ENCODE measurements at regions not wholly inside any gene's neighbourhood (a gene's known extent, or its start where the extent isn't known, plus 50 kb on each side); places are given as distances from the start of the nearest gene placed in this dataset.

DNA sequence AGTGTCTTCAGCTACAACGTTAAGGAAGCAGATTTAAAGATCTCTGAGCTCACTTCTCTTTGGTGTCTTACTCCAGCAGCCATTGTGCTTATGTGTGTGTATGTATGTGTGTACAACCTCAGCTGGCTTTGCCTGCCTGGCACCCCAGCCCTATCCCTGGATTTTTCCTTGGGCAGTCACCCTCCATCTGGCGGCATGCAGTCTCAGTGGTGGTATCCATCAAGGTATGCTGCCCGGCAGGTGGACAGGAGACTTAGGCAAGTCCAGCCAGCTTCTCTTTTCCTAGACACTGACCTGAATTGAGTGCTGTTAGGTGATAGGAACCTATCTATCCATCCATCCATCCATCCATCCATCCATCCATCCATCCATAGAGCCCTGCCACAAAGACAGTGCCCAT lies 280.8 kb upstream of the CCL2 start:
- no peak overlapping the region for H3K4me3 ChIP-seq
- 75 to 78% methylated on average over 3 of the region's 3 CpGs for WGBS, 2 donors
- DNase-seq (ENCODE audit: low spot score in 2 of 2), result no peak
- H3K4me1 ChIP-seq, result no peaks in the 10 kb centered on the region
- H3K9me3 ChIP-seq, result no peaks in the 10 kb centered on the region
- no peak overlapping the region for H3K27ac ChIP-seq
- H3K27me3 ChIP-seq, result no peaks in the 10 kb centered on the region
- no peaks in the 10 kb centered on the region for H3K36me3 ChIP-seq
- TF ChIP-seq, protein P1, sequence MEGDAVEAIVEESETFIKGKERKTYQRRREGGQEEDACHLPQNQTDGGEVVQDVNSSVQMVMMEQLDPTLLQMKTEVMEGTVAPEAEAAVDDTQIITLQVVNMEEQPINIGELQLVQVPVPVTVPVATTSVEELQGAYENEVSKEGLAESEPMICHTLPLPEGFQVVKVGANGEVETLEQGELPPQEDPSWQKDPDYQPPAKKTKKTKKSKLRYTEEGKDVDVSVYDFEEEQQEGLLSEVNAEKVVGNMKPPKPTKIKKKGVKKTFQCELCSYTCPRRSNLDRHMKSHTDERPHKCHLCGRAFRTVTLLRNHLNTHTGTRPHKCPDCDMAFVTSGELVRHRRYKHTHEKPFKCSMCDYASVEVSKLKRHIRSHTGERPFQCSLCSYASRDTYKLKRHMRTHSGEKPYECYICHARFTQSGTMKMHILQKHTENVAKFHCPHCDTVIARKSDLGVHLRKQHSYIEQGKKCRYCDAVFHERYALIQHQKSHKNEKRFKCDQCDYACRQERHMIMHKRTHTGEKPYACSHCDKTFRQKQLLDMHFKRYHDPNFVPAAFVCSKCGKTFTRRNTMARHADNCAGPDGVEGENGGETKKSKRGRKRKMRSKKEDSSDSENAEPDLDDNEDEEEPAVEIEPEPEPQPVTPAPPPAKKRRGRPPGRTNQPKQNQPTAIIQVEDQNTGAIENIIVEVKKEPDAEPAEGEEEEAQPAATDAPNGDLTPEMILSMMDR (IDR thresholded peaks at IDR 0.05), result no peak
- TF ChIP-seq EP300 (IDR thresholded peaks at IDR 0.05) (no peak), POLR2A (IDR thresholded peaks at IDR 0.05) (no peak)

DNA sequence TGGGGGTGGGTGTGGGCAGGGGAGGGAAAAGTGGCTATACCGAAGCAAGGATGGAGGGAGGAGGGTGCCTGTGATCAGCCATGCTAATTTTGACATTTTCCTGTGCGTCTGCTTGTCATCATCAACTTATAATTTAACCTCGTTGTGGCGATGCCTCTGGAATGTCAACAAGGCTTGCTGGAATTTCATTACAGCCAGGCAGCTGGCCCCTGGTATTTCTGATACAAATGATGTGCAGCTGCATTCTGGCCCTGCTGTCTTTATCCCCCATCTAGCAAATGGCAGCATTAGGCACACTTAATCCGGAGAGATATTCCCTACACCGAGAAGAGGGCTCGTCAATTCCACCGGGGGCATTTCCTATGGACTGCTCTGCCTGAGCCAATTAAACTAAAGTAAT lies 278.3 kb upstream of the CCL2 start:
- H3K4me3 ChIP-seq, result no peak overlapping the region
- 39 to 43% methylated on average over 8 of the region's 8 CpGs for WGBS, 2 donors
- no peaks in the 10 kb centered on the region for H3K9me3 ChIP-seq
- H3K27me3 ChIP-seq, result no peaks in the 10 kb centered on the region
- H3K27ac ChIP-seq, result no peak overlapping the region
- no peaks in the 10 kb centered on the region for H3K36me3 ChIP-seq
- H3K4me1 ChIP-seq, result no peaks in the 10 kb centered on the region
- TF ChIP-seq EP300 (IDR thresholded peaks at IDR 0.05) (no peak), POLR2A (IDR thresholded peaks at IDR 0.05) (no peak)
- TF ChIP-seq, protein P1 (IDR thresholded peaks at IDR 0.05), result no peak
- no peak for DNase-seq (ENCODE audit: low spot score in 2 of 2)

DNA sequence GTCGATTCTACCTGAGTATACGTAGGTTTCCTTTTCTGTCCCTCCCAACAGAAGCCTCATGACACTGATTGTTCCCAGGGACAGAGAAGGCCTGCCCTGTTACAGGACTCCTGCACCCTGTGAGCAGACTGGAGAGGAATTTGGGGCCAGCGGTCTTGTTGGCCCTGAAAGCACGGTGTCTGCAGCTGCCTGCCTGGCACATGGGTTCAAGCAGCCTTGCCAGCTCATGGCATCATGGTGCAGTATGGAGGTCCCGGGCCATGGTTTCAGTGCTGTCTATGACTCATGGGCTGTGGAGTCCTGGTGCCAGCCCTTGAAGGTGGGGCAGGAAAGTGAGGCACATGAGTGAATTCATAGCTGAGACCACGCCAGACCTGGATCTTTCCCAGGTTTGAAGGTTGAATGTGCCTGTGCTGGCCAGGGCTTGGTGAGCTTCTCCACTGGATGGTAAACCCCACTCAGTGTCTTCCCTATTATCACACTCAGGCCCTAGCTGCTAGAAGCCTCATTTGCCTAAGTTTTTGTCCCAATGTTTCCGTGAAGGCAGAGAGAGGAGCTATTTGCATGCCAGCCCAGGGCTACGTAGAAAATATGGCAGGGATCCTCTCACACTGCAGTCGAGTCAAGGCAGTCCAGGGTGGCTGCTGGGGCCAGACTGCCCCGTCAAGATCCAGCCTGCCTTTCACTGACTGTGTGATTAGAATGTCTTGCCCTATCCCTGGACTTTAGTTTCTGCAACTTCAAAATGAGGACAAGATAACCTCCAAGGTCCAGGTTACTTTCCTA lies 277.2 kb upstream of the CCL2 start:
- H3K27me3 ChIP-seq, result no peaks in the 10 kb centered on the region
- no peak overlapping the region for H3K4me3 ChIP-seq
- no peak for DNase-seq (ENCODE audit: low spot score in 2 of 2)
- WGBS, 2 donors, result 68 to 76% methylated on average over 10 of the region's 10 CpGs
- H3K4me1 ChIP-seq, result no peaks in the 10 kb centered on the region
- TF ChIP-seq, protein P1 (IDR thresholded peaks at IDR 0.05), result no peak
- no peak for TF ChIP-seq EP300 (IDR thresholded peaks at IDR 0.05)
- no peak for TF ChIP-seq POLR2A (IDR thresholded peaks at IDR 0.05)
- no peaks in the 10 kb centered on the region for H3K36me3 ChIP-seq
- no peak overlapping the region for H3K27ac ChIP-seq
- H3K9me3 ChIP-seq, result no peaks in the 10 kb centered on the region

DNA sequence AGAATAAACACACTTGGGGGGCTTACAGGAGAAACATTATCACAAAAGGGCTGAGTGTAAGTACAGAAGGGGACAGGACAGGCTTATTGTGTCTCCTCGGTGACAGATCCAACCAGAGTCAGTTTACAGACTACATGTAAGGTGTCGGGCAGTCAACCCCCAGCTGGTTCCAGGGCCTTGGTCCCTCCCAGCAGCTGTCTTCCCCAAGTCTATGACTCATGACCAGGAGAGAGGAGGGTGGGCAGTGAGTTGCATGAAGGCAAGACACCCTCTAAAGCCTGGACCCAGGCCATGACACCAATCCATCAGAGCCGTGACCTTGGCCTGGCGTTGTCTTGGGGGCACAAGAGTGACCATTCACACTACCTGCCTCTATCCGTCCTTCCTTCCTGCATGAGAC lies 276.2 kb upstream of the CCL2 start:
- no peak overlapping the region for H3K4me3 ChIP-seq
- 70 to 88% methylated on average over 5 of the region's 5 CpGs for WGBS, 2 donors
- H3K36me3 ChIP-seq, result no peaks in the 10 kb centered on the region
- no peak overlapping the region for H3K27ac ChIP-seq
- no peaks in the 10 kb centered on the region for H3K9me3 ChIP-seq
- TF ChIP-seq POLR2A (IDR thresholded peaks at IDR 0.05) (no peak), EP300 (IDR thresholded peaks at IDR 0.05) (no peak)
- TF ChIP-seq, protein P1 (IDR thresholded peaks at IDR 0.05), result no peak
- no peak for DNase-seq (ENCODE audit: low spot score in 2 of 2)
- no peaks in the 10 kb centered on the region for H3K4me1 ChIP-seq
- H3K27me3 ChIP-seq, result no peaks in the 10 kb centered on the region

DNA sequence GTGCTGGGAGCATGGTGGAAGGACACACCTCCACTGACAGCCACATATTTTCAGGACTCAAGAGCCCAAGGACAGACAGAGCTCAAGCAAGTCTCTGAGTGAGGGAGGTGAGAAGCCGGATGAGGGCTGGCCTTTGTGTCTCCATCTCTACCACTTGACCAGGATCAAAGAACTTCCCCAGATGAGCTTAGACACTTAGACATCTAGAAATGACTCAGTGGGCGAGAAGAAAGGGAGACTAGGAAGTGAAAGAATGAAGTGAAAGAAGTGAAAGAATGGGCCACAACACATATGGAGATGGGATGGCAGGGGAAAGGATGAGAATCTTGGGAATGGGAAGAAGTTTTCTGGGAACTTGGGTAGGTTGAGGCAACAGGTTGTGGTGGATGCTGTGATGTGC lies 274.9 kb upstream of the CCL2 start:
- Histone ChIP-seq H3K4me1 (no peaks in the 10 kb centered on the region), H3K4me3 (no peak overlapping the region), H3K27me3 (no peaks in the 10 kb centered on the region), H3K36me3 (no peaks in the 10 kb centered on the region), H3K27ac (no peak overlapping the region), H3K9me3 (no peaks in the 10 kb centered on the region)
- no peak for DNase-seq (ENCODE audit: low spot score in 2 of 2)
- 64 to 67% methylated on average over 2 of the region's 2 CpGs for WGBS, 2 donors
- TF ChIP-seq, protein P1 (IDR thresholded peaks at IDR 0.05), result no peak
- TF ChIP-seq EP300 (IDR thresholded peaks at IDR 0.05) (no peak), POLR2A (IDR thresholded peaks at IDR 0.05) (no peak)
